ENCODE measurements at regions not wholly inside any gene's neighbourhood (a gene's known extent, or its start where the extent isn't known, plus 50 kb on each side); places are given as distances from the start of the nearest gene placed in this dataset.

DNA sequence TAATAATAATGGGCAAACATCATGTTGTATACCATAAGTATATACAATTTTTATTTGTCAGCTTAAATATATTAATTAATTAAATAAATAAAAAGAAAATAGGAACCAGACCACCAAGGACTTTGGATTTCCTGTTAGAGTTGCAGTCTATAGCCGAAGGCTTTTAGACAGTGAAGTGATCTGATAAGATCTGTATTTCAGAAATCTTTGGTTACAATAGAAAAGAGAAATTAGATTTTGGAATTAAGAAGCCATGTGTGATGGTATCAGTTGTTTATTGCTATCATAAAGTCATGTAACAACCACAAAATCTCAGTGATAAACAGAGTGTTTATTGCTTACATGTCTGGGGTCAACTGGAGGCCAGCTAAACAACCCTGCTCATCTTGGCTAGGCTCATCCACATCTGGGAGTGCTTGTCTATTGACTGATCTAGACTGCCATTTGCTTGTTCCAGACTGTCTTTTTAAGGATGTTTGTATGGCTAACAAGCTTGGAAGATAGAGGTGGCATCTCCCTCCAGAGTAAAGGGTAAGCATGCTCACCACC lies 142.1 kb upstream of the USP9X start:
- TF ChIP-seq POLR2AphosphoS5 (IDR thresholded peaks at IDR 0.05; ENCODE audit: low read length) (no peak), NFYA (IDR thresholded peaks at IDR 0.05; ENCODE audit: borderline replicate concordance, low read depth, low read length) (no peak), MYC (IDR thresholded peaks at IDR 0.05; ENCODE audit: insufficient read depth, insufficient read length, insufficient replicate concordance, low read length, severe bottlenecking) (no peak), REST (IDR thresholded peaks at IDR 0.05; ENCODE audit: low read depth, low read length) (no peak), STAT1 (conservative IDR thresholded peaks at IDR 0.05) (no peak), FOS (IDR thresholded peaks at IDR 0.05; ENCODE audit: borderline replicate concordance, extremely low read depth, insufficient read length) (no peak), ZNF217 (IDR thresholded peaks at IDR 0.05) (no peak), EZH2 (IDR thresholded peaks at IDR 0.05; ENCODE audit: borderline replicate concordance, control insufficient read depth, low read depth, low read length) (no peak), POLR2A (IDR thresholded peaks at IDR 0.05; ENCODE audit: low read depth, low read length) (no peak), EP300 (IDR thresholded peaks at IDR 0.05; ENCODE audit: borderline replicate concordance in 1 of 2, control insufficient read depth in 1 of 2, low read depth in 2 of 2, low read length in 2 of 2) (no peak), ZNF24 (IDR thresholded peaks at IDR 0.05) (no peak), SUZ12 (IDR thresholded peaks at IDR 0.05; ENCODE audit: unreplicated experiment) (no peak), SIN3A (IDR thresholded peaks at IDR 0.05; ENCODE audit: low read depth, low read length) (no peak)
- TF ChIP-seq, protein P1, sequence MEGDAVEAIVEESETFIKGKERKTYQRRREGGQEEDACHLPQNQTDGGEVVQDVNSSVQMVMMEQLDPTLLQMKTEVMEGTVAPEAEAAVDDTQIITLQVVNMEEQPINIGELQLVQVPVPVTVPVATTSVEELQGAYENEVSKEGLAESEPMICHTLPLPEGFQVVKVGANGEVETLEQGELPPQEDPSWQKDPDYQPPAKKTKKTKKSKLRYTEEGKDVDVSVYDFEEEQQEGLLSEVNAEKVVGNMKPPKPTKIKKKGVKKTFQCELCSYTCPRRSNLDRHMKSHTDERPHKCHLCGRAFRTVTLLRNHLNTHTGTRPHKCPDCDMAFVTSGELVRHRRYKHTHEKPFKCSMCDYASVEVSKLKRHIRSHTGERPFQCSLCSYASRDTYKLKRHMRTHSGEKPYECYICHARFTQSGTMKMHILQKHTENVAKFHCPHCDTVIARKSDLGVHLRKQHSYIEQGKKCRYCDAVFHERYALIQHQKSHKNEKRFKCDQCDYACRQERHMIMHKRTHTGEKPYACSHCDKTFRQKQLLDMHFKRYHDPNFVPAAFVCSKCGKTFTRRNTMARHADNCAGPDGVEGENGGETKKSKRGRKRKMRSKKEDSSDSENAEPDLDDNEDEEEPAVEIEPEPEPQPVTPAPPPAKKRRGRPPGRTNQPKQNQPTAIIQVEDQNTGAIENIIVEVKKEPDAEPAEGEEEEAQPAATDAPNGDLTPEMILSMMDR (IDR thresholded peaks at IDR 0.05 in 2 of 3, conservative IDR thresholded peaks at IDR 0.05 in 1 of 3; ENCODE audit: control insufficient read depth in 2 of 3, extremely low read depth in 1 of 3, insufficient read depth in 1 of 3, low read depth in 3 of 3, low read length in 3 of 3), result no peak
